ENCODE measurements at regions not wholly inside any gene's neighbourhood (a gene's known extent, or its start where the extent isn't known, plus 50 kb on each side); places are given as distances from the start of the nearest gene placed in this dataset.

DNA sequence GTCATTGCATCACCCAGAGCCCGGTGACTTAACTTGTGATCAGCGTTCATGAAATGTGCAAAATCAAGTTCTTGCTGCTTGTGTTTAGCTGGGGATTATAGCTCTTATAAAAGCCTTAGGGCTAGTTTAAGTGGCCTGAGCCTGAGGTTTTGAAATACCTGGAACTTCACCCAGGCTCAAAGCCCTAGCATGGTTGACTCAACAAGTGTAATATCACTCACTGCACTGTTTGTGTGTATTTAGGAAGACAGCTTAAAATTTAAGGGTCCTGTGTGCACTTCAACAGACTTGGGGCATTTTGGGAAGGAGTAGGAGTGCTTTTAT lies 489.5 kb downstream of the GATA3 start:
- H3K27me3 ChIP-seq, result no peaks in the 10 kb centered on the region
- DNase-seq, result no peak
- H3K4me3 ChIP-seq, result no peak overlapping the region
- H3K36me3 ChIP-seq, result no peaks in the 10 kb centered on the region
- WGBS, 3 donors, result 89 to 96% (median 94%) methylated on average over 2 of the region's 2 CpGs
- intact Hi-C loops (cut with DNase I), result no loop called here
- no peak for TF ChIP-seq EP300 (IDR thresholded peaks at IDR 0.05)
- TF ChIP-seq POLR2A (IDR thresholded peaks at IDR 0.05), result no peak
- TF ChIP-seq, protein P1, sequence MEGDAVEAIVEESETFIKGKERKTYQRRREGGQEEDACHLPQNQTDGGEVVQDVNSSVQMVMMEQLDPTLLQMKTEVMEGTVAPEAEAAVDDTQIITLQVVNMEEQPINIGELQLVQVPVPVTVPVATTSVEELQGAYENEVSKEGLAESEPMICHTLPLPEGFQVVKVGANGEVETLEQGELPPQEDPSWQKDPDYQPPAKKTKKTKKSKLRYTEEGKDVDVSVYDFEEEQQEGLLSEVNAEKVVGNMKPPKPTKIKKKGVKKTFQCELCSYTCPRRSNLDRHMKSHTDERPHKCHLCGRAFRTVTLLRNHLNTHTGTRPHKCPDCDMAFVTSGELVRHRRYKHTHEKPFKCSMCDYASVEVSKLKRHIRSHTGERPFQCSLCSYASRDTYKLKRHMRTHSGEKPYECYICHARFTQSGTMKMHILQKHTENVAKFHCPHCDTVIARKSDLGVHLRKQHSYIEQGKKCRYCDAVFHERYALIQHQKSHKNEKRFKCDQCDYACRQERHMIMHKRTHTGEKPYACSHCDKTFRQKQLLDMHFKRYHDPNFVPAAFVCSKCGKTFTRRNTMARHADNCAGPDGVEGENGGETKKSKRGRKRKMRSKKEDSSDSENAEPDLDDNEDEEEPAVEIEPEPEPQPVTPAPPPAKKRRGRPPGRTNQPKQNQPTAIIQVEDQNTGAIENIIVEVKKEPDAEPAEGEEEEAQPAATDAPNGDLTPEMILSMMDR (IDR thresholded peaks at IDR 0.05), result no peak
- H3K27ac ChIP-seq, result no peak overlapping the region
- no peaks in the 10 kb centered on the region for H3K4me1 ChIP-seq (ENCODE audit: insufficient read depth)
- no peaks in the 10 kb centered on the region for H3K9me3 ChIP-seq

DNA sequence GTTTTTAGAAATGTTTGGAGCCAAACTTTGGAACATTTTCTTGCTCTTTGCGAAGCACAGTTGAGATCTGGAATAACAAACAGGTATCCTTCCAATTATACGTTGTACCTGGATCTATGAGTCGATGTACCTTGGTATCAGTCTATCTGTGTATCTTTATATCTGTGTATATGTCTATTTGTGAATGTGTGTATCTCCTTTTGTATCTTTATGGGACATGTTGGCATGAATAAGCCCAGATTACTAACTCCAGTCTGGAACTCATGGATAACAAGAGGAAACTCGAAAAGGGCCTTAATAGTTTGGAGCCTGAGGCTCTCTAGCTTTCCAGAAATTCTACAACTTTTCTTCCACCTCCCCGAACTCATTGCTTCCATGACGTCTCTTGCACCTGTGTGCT lies 490.0 kb downstream of the GATA3 start:
- intact Hi-C loops (cut with DNase I), result no loop called here

DNA sequence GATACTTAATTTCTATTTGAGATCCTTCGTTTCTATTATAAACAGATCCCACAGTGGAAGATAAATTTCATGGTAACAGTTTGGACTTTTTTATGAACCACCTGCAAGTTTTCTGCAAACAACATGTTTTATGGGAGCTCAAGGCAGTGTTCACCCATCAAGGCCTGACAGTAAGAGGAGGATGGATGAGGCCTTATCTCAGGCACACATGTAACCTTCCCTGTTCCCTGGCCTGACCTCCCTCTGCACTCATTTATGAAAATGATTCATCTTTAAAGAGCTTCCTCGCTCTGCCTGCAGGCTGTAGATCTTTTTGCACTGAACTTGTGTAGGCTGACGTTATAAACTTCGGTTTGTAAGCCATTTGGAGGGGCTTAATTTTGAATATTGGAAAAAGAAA lies 500.1 kb downstream of the GATA3 start:
- H3K4me3 ChIP-seq, result no peak overlapping the region
- no peaks in the 10 kb centered on the region for H3K27me3 ChIP-seq
- no peaks in the 10 kb centered on the region for H3K36me3 ChIP-seq
- H3K4me1 ChIP-seq (ENCODE audit: insufficient read depth), result no peaks in the 10 kb centered on the region
- no peaks in the 10 kb centered on the region for H3K9me3 ChIP-seq
- WGBS, 3 donors, result 6 to 10% (median 9%) methylated on average over 4 of the region's 4 CpGs
- no peak for TF ChIP-seq EP300 (IDR thresholded peaks at IDR 0.05)
- TF ChIP-seq, protein P1 (IDR thresholded peaks at IDR 0.05), result no peak
- TF ChIP-seq POLR2A (IDR thresholded peaks at IDR 0.05), result no peak
- DNase-seq, result no peak
- no peak overlapping the region for H3K27ac ChIP-seq
- intact Hi-C loops (cut with DNase I), result no loop called here

More for the DNA sequence above, 490.0 kb downstream of the GATA3 start:
- no peaks in the 10 kb centered on the region for H3K36me3 ChIP-seq
- H3K9me3 ChIP-seq, result no peaks in the 10 kb centered on the region
- H3K27me3 ChIP-seq, result no peaks in the 10 kb centered on the region
- H3K4me1 ChIP-seq (ENCODE audit: insufficient read depth), result no peaks in the 10 kb centered on the region
- 87 to 93% (median 90%) methylated on average over 6 of the region's 6 CpGs for WGBS, 3 donors
- H3K4me3 ChIP-seq, result no peak overlapping the region
- H3K27ac ChIP-seq, result no peak overlapping the region
- TF ChIP-seq POLR2A (IDR thresholded peaks at IDR 0.05) (no peak), EP300 (IDR thresholded peaks at IDR 0.05) (no peak)
- TF ChIP-seq, protein P1 (IDR thresholded peaks at IDR 0.05), result no peak
- DNase-seq, result no peak

DNA sequence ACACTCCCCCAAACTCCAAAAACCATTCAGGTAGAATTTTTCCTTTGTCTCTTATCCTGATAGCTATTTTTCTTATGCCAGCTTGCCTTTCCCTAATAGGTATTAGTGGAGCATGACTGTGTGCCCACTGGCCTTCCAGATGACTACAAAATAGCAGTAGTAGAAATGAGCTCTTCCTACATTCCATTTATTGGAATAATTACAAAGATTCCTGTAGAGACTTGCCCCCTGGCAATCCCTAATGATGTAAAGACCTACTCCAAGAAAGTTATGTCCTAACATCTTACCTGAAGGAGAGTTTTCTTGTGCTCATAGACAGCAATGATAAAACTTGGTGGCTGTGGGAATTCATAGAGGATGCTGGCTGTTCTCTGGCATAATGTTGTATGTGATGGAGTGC lies 501.8 kb downstream of the GATA3 start:
- TF ChIP-seq POLR2A (IDR thresholded peaks at IDR 0.05) (no peak), EP300 (IDR thresholded peaks at IDR 0.05) (no peak)
- TF ChIP-seq, protein P1 (IDR thresholded peaks at IDR 0.05), result no peak
- Histone ChIP-seq H3K4me3 (no peak overlapping the region), H3K9me3 (no peaks in the 10 kb centered on the region), H3K27me3 (no peaks in the 10 kb centered on the region), H3K4me1 (ENCODE audit: insufficient read depth) (no peaks in the 10 kb centered on the region), H3K36me3 (no peaks in the 10 kb centered on the region), H3K27ac (no peak overlapping the region)
- intact Hi-C loops (cut with DNase I), result no loop called here
- no peak for DNase-seq

DNA sequence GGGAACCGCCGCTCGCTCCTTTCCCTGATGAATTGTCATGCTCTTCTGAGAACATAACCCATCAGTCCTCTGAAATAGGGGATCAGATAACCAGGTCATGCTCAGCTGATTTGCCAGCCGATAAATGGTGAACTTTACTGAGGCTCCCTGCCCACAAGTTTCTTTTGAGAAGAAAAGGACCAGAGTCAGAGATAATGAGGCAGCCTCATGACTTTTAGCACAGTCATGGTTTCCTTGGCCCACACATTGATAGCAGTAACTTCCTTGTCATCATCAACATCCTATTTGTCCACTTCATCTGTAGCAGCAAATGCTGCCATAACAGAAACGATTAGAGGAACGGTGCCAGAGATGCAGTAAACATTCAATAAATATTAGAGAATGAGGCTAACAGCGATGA lies 509.0 kb downstream of the GATA3 start:
- DNase-seq, result no peak
- 85 to 88% (median 88%) methylated on average over 7 of the region's 7 CpGs for WGBS, 3 donors
- Histone ChIP-seq H3K9me3 (no peaks in the 10 kb centered on the region), H3K27me3 (no peaks in the 10 kb centered on the region), H3K27ac (no peak overlapping the region), H3K4me3 (no peak overlapping the region), H3K4me1 (ENCODE audit: insufficient read depth) (no peaks in the 10 kb centered on the region), H3K36me3 (no peaks in the 10 kb centered on the region)
- intact Hi-C loops (cut with DNase I), result no loop called here
- no peak for TF ChIP-seq POLR2A (IDR thresholded peaks at IDR 0.05)
- TF ChIP-seq, protein P1 (IDR thresholded peaks at IDR 0.05), result no peak
- TF ChIP-seq EP300 (IDR thresholded peaks at IDR 0.05), result no peak
